Fibroblast of skin of back (primary cell): ENCODE measurements at regions not wholly inside any gene's neighbourhood (a gene's known extent, or its start where the extent isn't known, plus 50 kb on each side); places are given as distances from the start of the nearest gene placed in this dataset.

ENCODE experiments used
- DNase-seq: peaks from one replicate; pipeline ENCODE4 v3.0.0-alpha.2; 2013

GRCh38 chr3:80592792-80593191 is 825.0 kb upstream of the ROBO1 start:
- DNase-seq, result no peak

GRCh38 chr3:80586338-80586737 is 818.5 kb upstream of the ROBO1 start:
- DNase-seq, result no peak

GRCh38 chr3:80580146-80580545 is 812.3 kb upstream of the ROBO1 start:
- no peak for DNase-seq

- no peak for DNase-seq
These were observed 796.6 kb upstream of the ROBO1 start for GRCh38 chr3:80564391-80564790.

- no peak for DNase-seq
These were observed 791.9 kb upstream of the ROBO1 start for GRCh38 chr3:80559701-80560100.

GRCh38 chr3:80556763-80557162 is 789.0 kb upstream of the ROBO1 start:
- DNase-seq, result no peak

GRCh38 chr3:80554304-80554703 is 786.5 kb upstream of the ROBO1 start:
- DNase-seq, result no peak

- no peak for DNase-seq
These were observed 785.4 kb upstream of the ROBO1 start for GRCh38 chr3:80553211-80553610.

- DNase-seq, result no peak
These were observed 782.4 kb upstream of the ROBO1 start for GRCh38 chr3:80550174-80550573.

- DNase-seq, result no peak
These were observed 781.4 kb upstream of the ROBO1 start for GRCh38 chr3:80549173-80549572.

GRCh38 chr3:80543154-80543553 is 775.4 kb upstream of the ROBO1 start:
- no peak for DNase-seq

GRCh38 chr3:80542456-80542855 is 774.7 kb upstream of the ROBO1 start:
- DNase-seq, result no peak

GRCh38 chr3:80537680-80538079 is 769.9 kb upstream of the ROBO1 start:
- DNase-seq, result no peak

GRCh38 chr3:80535286-80535685 is 767.5 kb upstream of the ROBO1 start:
- no peak for DNase-seq

GRCh38 chr3:80533553-80533952 is 765.8 kb upstream of the ROBO1 start:
- no peak for DNase-seq

- no peak for DNase-seq
These were observed 758.4 kb upstream of the ROBO1 start for GRCh38 chr3:80526153-80526552.

GRCh38 chr3:80521081-80521480 is 753.3 kb upstream of the ROBO1 start:
- no peak for DNase-seq

- DNase-seq, result no peak
These were observed 751.6 kb upstream of the ROBO1 start for GRCh38 chr3:80519436-80519835.

GRCh38 chr3:80496452-80496851 is 728.7 kb upstream of the ROBO1 start:
- DNase-seq, result no peak

GRCh38 chr3:80492162-80492561 is 724.4 kb upstream of the ROBO1 start:
- DNase-seq, result no peak

- DNase-seq, result no peak
These were observed 705.2 kb upstream of the ROBO1 start for GRCh38 chr3:80472961-80473360.

- no peak for DNase-seq
These were observed 704.7 kb upstream of the ROBO1 start for GRCh38 chr3:80472459-80472858.

GRCh38 chr3:80470433-80470832 is 702.6 kb upstream of the ROBO1 start:
- DNase-seq, result no peak

GRCh38 chr3:80465746-80466145 is 697.9 kb upstream of the ROBO1 start:
- DNase-seq, result no peak

GRCh38 chr3:80451393-80451792 is 683.6 kb upstream of the ROBO1 start:
- no peak for DNase-seq

GRCh38 chr3:80445641-80446040 is 677.8 kb upstream of the ROBO1 start:
- DNase-seq, result no peak
